ENCODE measurements at regions not wholly inside any gene's neighbourhood (a gene's known extent, or its start where the extent isn't known, plus 50 kb on each side); places are given as distances from the start of the nearest gene placed in this dataset.
"Not testable (repeated sequence)": the region's sequence is repeated elsewhere in the genome, so short reads cannot be mapped to it uniquely, and the experiment has no call there.

DNA sequence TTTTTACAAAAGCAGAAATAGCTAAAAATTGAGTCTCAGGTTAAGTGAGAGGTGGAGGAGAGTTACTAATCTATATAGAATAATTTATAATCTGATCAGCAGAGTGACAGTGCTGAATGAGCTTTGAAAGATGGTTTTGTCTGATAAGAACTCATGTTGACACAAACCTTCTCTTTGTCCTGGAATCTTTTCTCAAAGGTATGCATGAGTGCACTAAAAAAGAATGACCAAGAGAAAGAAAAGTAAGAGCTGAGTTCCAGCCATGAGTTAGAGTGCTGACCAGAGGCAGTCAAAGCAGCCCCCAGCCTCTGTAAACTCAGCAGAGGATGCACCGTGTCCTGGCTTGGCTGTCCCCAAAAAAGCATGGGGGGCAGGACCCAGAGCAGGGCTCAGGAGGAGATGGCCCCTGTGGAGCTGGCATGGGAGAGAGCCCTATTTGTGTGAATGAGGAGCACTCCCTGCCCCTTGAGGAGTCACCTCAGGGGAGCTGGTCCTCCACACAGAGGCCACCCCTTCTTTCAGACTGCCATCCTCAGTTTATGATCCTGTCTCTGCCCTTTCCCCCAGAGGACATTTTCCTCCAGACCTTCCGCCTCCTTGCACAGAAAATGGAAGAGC, 129.8 kb downstream of the SEC23A start:
- no peak for DNase-seq

DNA sequence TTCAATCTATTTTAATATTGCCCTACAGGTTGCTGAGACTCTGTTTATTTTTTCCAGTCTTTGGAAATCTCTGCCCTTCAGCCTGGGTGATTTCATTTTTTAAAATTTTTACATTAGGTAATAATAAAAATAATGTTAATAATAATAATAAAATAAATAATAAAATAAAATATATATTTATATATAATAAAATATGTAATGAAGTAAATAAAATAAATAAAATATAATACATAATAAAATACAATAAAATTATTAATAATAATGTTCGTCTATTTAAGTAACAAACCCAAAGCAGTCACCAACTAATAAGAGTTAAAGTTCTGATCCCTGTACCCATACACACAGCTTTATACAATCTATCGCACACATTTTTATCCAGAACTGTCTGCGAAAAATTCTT, 130.5 kb downstream of the SEC23A start:
- DNase-seq: no peak

DNA sequence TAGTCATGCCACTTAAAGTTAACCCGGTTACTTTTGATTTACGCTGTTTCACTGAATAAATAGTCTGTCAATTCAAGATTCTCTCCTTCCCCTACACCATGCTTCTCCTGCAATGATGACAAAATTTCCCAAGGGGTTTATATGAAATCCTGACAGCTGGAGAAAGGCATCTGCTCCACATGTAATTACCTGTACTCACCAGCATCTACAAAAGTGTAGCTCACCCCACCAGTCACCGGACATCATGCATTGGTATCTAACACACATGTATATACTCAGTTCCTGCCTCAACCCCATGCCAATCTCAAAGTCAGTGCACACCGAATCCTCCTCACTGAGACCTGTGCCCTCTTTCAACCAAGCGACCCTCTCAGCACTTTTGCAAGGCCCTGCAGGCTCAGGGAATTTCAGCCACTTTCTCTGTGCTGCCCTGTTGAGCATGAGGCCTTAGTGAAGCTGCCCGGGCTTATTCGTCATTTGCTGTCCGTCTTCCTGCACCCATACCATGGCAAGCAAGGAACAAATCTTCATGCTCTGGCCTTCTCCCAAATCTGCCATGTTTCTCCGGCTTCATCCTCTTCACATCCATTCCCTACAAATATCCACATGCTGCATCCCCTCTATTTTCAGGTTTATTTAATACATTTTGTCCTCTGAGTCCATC, 131.6 kb downstream of the SEC23A start:
- no peak for DNase-seq

DNA sequence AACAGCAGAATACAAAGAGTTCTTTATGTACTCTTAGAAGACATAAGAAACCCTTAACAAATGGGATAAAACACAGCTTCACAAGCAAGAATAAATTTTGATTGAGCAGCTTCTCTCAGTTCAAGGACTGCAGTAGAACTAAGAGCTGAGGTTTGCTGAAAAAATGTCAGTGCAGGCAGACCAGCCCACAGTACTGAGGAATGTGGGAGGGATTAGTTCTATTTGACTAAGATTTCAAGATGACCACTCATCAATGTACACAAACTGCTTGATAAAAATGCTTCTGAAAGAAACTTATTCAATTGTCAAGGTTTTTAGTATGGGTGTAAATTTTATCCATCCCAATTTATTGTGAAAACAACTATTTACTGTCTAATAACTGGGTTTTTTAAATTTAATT, 138.4 kb downstream of the SEC23A start:
- DNase-seq: no peak

DNA sequence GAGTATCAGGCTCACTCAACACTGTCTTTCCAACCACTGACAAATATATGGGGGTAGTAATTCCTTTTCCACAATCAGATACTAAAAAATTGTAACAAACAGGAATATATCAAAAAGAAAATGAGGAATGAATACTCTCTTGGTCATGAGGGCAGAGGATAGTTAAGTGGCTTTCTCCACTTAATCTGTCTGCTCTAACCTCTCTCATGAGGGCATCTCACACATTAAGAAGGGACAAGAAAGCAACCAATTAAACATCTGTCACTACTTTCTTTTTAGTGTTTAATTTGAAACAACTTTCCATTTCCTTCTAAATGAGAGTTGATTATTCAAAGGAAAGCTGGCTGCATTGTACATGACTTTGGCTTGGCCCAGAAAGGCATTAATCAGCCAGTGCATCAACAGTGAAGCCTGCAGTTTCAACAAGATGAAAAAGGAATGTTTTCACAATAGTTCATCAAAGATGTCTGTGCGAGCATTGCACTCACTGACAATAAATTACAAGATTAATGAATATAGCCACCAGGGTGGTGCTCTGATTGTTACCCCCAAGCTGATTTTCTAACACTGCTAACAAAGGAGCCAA, 142.0 kb downstream of the SEC23A start:
- no peak for DNase-seq

DNA sequence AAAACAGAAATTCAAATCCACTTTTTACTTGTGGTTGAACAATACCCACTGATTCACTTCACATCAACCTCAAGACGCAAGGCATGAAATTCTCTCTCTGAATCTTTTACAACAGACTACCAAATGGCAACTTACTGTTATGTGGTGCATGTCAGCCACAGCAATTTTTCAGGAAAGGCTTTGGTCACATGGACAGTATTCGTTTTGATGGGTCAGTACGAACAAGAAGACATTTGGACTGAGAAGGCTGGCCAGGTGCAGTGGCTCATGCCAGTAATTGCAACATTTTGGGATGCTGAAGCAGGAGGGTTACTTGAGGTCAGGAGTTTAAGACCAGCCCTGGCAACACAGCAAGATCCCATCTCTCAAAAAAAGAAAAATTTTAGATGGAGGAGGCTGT, 144.0 kb downstream of the SEC23A start:
- no peak for DNase-seq

DNA sequence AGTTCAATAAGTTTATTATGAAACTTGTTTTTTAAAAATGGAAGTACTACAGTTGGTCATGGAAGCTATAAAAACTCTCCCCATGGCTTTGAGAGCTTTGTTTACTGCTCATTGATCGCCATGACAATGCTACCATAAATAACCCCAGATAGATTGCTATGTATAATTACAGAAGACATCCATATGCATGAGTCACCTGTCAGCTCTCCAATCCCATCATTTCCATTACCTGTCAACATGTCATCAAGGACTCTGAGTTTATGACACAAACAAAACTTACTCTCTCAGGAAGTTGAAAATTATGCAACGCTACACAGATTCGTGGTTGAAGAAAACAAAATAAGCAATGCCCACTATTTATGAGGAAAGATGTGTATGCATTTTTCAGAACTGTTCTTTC, 144.4 kb downstream of the SEC23A start:
- DNase-seq: no peak

DNA sequence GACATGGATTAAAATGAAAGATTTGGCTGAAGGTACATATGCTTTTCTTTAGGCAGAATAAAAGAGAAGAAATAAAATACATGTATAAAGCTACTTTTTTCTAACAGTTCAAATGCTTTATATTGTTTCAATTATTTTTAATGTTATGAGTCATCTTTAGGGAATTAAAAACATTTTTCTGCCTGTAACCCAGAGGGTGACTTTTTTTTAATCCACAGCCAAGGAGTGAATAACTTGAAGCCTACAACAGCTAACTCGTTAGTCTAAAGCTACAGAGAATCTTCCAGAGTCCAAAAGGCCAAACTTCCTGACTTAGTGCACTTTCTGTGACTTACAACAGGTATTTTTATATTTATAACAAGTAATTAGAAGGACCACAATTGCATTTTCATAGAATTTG, 151.6 kb downstream of the SEC23A start:
- no peak for DNase-seq

DNA sequence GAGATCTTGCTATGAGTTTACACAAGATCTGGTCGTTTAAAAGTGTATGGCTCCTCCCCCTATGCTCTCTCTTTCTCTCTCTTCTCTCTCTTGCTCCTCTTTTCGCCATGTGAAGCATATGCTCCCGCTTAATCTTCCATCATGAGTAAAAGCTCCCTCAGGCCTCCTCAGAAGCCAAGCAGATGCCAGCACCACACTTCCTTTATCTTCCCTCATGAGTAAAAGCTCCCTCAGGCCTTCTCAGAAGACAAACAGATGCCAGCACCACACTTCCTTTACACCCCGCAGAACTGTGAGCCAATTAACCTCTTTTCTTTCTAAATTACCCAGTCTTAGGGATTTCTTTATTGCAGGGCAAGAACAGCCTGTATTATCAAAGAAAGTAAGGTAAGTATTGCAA, 152.4 kb downstream of the SEC23A start:
- no peak for DNase-seq

DNA sequence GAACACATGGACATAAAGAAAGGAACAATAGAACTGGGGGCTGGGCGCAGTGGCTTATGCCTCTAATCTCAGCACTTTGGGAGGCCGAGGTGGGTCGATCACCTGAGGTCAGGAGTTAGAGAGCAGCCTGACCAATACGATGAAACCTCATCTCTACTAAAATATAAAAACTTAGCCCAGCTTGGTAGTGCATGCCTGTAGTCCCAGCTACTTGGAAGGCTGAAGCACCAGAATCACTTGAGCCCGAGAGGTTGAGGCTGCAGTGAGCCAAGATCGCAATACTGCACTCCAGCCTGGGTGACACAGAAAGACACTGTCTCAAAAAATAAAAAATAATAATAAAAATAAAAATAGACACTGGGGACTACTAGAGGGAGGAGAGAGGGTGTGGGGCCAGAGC, 154.5 kb downstream of the SEC23A start:
- DNase-seq: no peak

DNA sequence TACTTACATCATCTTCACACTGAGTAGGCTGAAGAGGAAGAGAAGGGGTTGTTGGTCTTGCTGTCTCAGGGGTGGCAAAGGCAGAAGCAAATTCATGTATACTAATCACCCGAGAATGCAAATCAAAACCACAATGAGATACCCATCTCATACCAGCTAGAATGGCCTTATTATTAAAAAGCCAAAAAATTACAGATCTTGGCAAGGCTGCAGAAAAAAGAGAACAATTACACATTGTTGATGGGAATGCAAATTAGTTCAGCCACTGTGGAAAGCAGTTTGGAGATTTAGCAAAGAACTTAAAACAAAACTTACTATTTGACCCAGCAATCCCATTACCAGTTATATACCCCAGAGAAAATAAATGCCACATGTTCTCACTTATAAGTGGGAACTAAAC, 154.9 kb downstream of the SEC23A start:
- no peak for DNase-seq

DNA sequence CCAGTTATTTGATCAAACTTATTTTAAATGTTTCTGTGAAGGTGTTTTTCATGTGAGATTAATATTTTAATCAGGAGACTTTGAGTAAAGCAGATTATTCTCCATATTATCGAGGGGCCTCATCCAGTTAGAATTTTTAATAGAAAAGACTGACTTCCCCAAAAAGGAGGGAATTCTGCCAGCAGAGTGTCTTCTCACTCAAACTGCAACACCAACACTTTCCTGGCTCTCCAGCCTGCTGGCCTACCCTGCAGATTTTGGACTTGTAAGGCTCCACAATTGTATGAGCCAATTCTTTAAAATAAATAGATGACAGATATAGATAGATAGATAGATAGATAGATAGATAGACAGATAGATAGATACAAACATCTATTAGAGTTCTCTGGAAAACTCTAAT, 155.7 kb downstream of the SEC23A start:
- no peak for DNase-seq

DNA sequence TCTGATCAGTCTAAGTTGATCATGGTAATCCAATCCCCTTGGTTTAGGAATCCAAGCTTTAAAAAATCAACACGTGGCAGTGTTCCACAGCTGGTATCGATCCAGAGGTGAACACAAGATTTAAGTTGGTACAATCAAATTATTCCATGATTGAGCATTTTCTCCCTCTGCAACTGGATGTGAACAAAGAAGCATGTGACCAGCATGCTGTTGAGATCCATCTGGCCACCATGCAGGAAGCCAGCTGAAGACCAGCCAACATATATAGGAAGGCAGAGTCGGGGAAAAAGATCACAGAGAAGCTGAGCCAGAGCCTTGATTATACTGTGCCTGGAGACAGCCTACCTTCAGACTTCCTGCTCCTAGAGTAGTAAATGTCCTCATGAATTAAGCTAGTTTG, 158.3 kb downstream of the SEC23A start:
- no peak for DNase-seq

DNA sequence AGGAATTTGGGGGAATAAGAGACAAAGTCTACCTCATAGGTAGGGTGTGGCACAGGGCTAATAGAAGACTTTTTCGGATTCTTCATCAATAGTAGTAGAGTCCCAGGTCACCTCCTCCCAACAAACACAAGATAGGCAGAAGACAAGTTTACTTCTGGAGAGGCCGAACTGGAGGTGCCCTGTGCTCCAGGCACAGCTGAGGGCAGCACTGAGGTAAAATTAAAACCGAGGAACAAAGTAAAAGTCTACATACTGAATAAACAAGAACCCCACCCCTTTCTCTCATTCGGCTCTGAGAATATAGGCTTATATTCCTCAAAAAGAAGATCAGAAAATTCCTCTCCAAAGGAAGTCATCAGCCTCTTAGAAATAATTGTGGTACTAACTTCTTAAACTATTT, 161.5 kb downstream of the SEC23A start:
- no peak for DNase-seq

DNA sequence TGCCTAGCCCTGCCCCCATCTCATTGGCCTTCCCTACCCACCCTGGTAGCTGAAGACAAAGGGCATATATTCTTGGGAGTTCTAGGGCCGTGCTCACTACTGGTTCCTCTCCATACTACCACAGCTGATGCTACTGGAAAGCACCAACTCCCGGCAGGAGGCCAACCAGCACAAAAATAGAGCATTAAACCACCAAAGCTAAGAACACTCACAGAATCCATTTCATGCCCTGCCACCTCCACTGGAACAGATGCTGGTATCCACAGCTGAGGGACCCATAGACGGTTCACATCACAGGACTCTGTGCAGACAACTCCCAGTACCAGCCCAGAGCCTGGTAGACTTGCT, 170.4 kb downstream of the SEC23A start:
- not testable (repeated sequence) for DNase-seq

DNA sequence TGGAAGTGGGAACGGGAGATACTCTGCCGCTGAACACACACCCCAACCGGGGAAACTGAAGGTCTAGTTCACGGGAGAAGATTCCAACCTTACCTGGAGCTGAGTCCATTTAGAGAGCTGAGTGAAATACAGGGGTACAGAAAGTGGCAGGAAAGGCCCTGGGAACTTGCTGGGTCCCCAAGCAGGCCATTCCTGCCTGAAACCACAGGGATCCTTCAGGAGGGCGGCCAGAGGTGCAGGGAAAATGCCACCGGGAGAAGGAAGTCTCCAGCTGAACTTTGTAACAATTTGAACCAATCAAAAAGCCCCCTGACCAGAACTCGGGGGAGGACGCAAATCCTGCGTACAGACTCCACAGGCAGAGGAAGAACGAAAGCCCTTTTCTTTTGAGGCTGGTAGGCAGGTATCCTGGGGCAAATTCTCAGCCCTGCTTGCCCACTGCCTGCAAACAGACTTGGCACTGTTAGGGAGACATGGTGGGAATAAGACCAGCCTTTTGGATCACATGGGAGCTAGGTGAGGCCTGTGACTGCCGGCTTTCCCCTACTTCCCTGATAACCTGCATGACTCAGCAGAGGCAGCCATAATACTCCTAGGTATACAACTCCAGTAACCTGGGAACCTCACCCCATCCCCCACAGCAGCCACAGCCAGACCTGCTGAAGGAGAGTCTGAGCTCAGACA, 170.9 kb downstream of the SEC23A start:
- no peak for DNase-seq

DNA sequence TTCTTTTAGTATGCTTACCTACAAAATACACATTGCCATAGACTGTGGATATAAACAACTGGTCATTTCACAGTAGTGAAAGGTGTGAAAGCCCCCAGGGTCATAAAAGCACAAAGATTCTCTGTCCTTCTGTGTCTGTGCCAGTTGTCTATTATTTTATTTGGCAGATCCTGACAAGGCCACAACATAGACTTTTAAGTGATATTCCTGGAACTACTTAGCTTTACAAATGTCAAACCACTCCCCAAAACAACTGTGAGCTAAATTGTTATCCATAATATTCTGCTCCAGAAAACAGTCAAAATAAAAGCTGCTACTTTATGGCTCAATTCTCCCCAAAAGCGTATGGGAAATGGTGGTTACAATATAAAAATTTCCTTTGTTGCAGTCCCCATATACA, 172.1 kb downstream of the SEC23A start:
- no peak for DNase-seq

DNA sequence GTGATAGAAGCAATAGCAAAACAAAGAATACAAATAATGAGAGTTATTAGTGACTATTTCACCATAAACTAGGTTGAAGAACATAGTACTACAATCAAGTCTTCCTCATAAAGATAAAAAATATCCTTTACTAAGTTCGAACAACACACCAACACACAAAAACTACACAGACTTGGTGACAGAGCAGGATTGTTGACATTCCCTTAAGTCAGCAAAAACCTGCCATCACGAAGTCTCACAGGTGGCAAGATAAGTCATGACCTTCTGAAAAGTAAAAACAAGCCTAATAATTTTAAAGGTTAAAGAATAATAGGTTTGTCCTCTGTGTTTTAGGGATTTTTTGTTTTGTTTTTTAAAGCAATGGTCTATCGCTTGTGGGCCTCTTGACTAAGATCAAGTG, 173.0 kb downstream of the SEC23A start:
- no peak for DNase-seq

DNA sequence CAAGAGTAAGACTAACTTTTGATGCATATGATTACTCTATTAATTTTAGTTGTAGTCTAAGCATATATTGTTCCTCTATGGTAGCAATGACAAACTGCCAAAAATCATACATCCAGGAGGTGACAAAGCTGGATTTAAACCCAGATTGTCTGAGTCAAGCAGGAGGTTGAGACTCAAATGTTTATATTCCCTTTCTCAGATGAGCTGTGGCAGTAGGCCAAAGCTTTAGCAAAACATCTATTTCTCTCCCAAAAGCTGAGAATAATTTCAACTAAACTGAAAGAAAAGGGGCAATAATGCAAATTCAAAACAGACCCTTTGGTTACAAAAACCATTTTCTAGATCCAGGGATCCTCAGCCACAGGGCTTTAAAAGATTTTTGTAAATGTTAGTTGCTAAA, 173.6 kb downstream of the SEC23A start:
- DNase-seq: no peak

DNA sequence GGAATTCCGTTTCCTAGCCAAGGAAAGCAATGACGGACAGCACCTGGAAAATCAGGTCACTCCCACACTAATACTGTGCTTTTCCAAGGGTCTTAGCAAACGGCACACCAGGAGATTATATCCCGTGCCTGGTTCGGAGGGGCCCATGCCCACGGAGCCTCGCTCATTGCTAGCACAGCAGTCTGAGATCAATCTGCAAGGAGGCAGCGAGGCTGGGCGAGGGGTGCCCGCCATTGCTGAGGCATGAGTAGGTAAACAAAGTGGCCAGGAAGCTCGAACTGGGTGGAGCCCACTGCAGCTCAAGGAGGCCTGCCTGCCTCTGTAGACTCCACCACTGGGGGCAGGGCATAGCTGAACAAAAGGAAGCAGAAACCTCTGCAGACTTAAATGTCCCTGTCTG, 181.1 kb downstream of the SEC23A start:
- not testable (repeated sequence) for DNase-seq

DNA sequence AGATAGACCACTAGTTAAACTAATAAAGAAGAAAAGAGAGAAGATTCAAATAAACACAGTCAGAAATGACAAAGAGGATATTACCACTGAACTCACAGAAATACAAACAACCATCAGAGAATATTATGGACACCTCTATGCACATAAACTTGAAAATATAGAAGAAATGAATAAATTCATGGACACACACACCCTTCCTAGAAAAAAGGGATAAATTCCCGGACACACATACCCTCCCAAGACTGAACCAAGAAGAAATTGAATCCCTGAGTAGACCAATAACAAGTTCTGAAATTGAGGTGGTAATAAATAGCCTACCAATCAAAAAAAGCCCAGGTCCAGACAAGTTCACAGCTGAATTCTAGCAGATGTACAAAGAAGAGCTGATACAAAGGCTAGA, 187.9 kb downstream of the SEC23A start:
- DNase-seq: no peak

DNA sequence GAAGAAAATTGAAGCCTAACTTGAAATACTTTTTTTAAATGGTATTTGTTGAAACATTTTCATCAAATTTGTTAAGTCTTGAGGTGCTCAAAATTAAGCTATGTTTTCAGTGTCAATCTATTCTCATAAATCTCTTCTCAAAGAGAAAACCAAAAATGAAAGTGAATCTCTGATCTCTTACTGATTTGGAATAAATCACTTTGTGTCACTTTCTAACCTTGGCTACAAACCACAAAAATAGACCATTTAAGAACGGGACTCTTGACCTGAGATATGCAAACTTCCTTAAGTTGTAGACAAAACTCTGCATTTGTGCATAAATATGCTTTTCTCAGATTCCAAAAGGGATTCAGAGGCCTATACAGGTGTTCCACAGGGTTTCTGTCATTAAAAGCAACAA, 192.9 kb downstream of the SEC23A start:
- no peak for DNase-seq

DNA sequence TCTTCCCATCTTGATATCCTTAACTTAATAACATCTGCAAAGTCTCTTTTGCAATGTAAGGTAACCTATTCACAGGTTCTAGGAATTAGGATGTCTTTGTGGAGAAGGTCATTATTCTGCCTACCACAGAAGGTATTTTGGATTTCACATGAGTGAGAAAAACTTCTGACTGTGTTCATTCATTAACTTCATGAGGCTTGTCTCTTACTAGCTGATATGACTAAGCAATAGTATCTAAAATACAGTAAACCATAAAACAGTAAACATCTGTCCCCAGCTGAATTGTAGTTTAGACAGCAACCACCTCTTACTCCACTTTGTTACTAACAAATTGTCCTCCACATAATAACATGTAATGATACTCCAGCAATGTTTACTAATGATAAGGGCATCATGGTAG, 198.1 kb downstream of the SEC23A start:
- no peak for DNase-seq

DNA sequence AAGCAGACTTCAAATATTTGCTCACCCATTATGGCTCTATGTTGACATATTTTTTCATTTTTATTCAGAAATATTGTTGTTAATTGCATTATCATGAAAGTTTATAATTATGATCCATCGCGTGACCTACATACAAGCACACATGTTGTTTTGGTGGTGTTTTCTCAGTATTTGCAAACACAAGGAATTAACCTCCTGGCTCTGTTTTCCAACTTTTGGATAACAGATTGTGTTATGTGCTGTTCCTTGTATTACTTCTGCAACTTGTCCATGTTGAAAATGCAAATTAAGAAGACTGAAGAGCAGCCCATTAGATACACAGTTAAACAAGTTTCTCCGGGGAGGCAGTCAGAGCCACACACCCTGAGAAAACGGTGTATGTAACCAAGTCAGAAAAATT, 201.2 kb downstream of the SEC23A start:
- DNase-seq: no peak

Measured in CD4-positive, alpha-beta T cell treated with Interferon alpha-2 for 1 hour (primary cell).